ENCODE measurements at regions not wholly inside any gene's neighbourhood (a gene's known extent, or its start where the extent isn't known, plus 50 kb on each side); places are given as distances from the start of the nearest gene placed in this dataset.

DNA sequence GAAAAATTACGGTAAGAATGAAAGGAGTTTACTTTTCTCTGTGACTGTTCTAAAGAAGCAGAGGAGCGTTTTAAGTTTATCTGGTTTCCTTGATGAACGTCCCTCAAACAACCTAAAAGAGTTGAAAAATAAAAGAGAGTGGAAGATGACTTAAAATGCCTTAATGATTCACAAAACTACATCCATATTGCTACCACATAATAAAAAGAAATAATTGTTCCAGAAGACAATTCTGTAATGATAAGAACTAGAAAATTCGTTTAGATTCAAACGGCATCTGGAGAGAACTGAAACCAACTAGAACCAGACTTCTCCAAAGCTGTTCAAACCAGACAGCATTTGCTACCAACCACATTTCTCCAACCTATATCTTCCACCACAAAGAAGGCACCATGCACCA lies 68.1 kb downstream of the TEKT4 start:
- DNase-seq (ENCODE audit: low read depth in 3 of 3, low spot score in 2 of 3): no peak

DNA sequence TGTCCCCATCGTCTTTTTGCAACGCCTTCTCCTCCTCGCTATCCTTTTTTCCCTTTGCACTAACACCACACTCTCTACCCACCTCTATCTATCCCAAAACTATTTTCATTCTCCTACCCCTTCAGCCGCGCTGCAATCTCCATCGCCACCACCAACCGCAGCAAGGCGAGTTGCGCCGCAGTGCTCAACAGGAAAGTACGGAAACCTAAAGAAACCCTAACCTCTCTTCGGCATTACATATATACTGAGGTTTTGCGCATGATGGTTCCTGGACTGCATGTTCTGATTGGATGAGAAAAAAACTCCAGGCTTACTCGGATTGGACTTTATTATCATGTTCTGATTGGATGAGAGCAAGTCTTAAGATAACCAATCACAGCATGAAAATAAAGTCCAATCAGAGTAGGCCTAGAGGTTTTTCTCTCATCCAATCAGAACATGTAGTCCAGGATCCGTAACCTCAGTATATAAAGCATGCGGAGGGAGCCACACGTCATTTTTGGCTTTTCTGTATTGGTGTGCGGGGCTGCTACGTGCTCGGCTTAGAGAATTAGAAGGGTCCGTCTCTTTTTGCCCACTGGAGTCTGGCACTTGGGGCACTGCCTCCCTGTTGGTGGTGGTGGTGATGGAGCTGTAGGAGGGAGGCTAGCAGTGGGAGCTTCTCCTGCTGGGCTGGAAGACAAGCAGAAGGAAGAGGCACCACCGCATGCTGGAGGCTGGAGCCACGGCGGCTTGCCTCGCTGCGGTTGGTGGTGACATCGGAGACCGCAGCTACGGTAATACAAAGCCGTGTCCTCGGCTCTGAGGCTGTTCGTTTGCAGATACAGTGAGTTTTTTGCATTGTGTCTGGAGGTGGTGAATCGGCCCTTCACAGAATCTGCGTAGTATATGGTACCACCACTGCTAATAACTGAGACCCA lies 76.1 kb downstream of the TEKT4 start:
- no peak for DNase-seq (ENCODE audit: low read depth in 3 of 3, low spot score in 2 of 3)

DNA sequence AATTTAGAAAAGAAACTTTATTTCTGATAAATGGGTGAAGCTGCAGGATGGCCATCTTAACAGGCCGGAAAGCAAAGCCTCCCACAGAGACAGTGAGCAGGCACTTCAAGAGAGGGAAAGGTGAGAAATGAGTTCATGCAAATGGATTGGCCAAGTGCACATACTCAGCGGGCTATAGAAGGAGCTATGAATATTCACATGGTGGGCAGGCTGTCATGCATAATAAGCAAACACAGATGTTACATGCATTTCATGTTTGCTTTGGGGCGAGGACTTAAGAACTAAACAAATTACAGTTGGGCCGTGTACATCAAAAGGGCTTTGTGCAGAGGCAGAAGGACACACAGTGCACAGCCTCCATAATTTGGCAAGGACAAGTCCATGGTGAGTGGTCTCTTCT lies 69.8 kb upstream of the MAL start:
- no peak for DNase-seq (ENCODE audit: low read depth in 3 of 3, low spot score in 2 of 3)

DNA sequence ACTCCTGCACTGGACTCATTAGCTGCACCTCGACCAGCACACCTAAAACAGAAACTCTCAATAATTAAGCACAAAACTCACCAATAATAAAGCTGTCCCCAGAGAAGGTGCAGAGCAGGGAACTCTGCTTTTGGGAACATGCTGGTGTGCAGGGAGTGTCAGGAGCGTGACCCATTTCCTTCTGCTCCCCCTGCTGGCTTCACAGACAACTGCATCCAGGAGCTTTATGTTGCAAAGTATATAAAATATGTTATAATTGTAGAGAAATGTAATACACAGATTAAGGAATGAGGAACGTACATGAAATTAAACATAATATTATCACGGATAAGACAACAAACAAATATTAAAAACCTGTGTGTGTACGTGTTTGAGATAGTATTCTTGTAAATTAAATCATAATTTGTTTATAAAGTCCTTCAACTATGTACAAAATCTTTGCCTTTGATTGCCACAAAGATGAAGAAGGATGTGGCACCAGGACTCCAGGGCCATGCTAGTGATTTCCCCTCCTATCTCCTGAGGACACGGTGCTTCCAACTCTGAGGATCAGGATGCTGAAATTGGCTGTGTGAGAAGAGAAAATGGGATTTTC lies 68.6 kb upstream of the MAL start:
- DNase-seq (ENCODE audit: low read depth in 3 of 3, low spot score in 2 of 3): peak in 1 of 3 donors; percentile 12

DNA sequence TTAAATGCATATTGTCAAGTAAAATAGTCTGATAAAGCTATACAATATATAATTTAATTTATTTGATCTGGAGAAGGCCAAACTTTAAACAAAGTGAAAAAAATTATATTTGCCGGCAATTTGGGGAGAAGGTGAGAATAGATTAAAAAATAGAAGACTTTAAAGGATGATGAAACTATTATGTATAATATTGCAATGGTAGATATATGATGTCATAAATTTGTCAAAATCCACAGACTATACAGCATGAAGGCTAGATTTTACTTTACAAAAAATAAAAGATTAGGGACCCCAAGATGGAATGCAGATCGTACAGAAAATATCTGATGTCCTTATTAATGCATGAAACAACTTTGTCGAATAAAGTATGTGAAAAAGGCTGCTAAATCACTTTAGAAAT lies 67.3 kb upstream of the MAL start:
- no peak for DNase-seq (ENCODE audit: low read depth in 3 of 3, low spot score in 2 of 3)

DNA sequence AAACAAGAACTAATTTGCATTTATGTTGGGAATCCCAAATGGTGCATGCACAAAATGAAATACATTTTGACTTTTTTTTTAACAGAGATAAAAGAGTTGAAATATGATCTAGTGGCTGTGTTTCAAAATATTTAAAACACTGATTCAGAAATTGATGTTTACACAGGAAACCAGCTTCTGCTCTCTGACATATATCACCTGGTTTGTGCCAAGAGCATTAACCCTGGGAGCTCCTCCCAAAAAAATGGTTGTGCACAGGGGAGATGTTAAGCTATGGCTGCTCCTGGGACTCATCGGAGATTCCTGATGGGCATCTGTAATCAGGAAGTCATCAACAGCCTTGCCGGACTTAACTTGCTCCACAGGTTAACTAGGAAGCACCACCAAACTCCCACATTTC lies 65.2 kb upstream of the MAL start:
- no peak for DNase-seq (ENCODE audit: low read depth in 3 of 3, low spot score in 2 of 3)

DNA sequence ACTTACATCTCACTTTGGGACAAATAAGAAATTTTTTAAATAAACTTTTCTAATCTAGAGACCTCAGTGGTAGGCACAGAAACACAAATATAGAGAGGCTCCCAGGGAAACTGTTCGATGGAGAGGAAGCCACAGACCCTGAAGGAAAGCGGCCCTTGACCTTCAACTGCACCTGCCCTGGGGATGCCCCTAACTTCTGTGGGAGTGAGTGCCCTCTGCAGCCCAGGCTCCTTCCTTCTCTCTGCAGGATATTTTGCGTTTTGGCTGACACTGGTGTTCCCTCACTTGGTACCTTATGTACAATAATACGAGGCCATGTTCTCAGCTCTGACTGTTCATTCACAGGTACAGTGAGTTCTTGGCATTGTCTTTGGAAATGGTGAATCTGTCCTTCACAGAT lies 64.8 kb upstream of the MAL start:
- DNase-seq (ENCODE audit: low read depth in 3 of 3, low spot score in 2 of 3): no peak

DNA sequence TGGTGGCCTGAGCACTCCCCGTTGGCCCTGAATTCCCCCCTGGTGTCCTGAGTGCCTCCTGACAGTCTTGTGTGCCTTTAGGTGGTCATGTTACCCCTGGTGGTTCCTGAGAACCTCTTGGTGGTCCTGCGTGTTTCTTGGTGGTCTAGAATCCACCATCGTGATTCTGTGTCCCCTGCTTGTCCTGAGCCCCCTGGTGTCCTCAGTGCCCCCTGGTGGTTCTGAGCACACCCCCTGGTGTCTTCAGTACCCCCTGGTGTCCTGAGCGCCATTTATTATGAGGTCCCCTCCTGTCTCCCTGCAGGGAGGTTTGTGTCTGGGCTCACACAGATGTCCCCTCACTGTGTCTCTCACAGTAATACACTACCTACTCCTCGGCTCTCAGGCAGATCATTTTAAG lies 61.3 kb upstream of the MAL start:
- DNase-seq (ENCODE audit: low read depth in 3 of 3, low spot score in 2 of 3): no peak

DNA sequence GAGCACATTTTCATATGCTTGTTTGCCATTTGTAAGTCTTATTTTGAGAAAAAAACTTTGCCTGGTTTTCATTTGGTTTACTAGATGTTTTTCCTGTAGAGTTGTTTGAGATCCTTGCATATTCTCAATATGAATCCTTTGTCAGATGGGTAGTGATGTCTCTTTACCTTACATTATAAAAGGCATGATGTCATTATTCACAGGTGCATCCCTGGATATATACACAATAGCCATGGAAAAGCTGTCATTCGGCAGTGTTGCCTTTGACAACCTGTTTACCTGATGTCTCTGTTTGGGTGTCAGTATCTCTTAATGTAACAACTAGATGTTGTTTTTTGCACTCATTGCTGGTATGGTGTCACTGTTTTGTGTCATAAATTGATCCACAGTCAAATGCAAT lies 58.8 kb upstream of the MAL start:
- no peak for DNase-seq (ENCODE audit: low read depth in 3 of 3, low spot score in 2 of 3)

DNA sequence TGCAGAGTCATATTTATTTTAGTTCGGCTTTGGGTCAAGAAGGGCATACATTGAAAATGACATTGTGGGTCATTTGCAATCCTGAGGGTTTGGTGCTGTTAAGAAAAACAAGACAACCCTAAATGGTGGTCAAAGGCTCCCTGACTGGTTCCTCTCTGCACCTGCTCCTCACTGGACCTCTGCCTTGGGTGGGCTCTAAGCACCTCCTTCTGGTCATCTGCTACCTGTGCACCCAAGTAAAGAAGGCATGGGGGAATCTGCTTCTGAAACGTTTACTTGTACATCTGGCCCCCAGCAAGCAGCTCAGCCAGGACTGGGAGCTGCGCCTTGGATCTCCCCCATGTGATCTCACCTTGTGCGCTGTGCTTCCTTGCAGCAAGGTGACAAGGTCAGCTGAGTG lies 55.2 kb upstream of the MAL start:
- DNase-seq (ENCODE audit: low read depth in 3 of 3, low spot score in 2 of 3): no peak

All from right renal cortex interstitium (tissue), 3 donors.